ENCODE measurements at regions not wholly inside any gene's neighbourhood (a gene's known extent, or its start where the extent isn't known, plus 50 kb on each side); places are given as distances from the start of the nearest gene placed in this dataset.

- TF ChIP-seq CTCF (IDR thresholded peaks at IDR 0.05): no peak
Measured at GRCh38 chr1:232192781-232193450, 437.0 kb downstream of the SIPA1L2 start.

- no peak for TF ChIP-seq CTCF (IDR thresholded peaks at IDR 0.05)
Measured at GRCh38 chr1:232191560-232191959, 438.4 kb downstream of the SIPA1L2 start.

GRCh38 chr1:232188318-232188717 lies 441.6 kb downstream of the SIPA1L2 start:
- TF ChIP-seq CTCF (IDR thresholded peaks at IDR 0.05): no peak

- no peak for TF ChIP-seq CTCF (IDR thresholded peaks at IDR 0.05)
Measured at GRCh38 chr1:232186931-232187330, 443.0 kb downstream of the SIPA1L2 start.

- TF ChIP-seq CTCF (IDR thresholded peaks at IDR 0.05): no peak
Measured at GRCh38 chr1:232184561-232185530, 445.1 kb downstream of the SIPA1L2 start.

GRCh38 chr1:232183802-232184201 lies 446.1 kb downstream of the SIPA1L2 start:
- no peak for TF ChIP-seq CTCF (IDR thresholded peaks at IDR 0.05)

GRCh38 chr1:232183266-232183800 lies 446.6 kb downstream of the SIPA1L2 start:
- TF ChIP-seq CTCF (IDR thresholded peaks at IDR 0.05): no peak

All from LNCAP (cell line).